ENCODE measurements at regions not wholly inside any gene's neighbourhood (a gene's known extent, or its start where the extent isn't known, plus 50 kb on each side); places are given as distances from the start of the nearest gene placed in this dataset.

DNA sequence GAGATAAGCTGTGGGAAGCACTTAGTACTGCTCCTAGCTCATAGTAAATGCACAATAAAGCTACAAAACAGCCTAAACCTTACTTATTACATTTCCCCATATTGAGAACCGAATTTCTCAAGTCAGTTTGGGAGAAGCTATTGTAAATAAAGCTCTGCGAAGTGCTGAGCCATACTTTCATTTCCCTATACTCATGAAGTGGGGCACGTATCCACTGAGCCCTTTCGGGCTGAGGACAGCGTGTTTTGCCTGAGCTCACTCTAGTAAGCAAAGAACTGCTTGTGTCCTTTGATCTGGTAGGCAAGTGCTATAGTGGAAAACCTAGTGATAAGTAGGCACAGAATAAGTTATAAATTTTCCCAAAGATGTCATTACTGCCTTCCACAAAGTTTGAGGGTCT lies 165.0 kb downstream of the RSL24D1 start:
- intact Hi-C loops (cut with micrococcal nuclease), result no loop called here

DNA sequence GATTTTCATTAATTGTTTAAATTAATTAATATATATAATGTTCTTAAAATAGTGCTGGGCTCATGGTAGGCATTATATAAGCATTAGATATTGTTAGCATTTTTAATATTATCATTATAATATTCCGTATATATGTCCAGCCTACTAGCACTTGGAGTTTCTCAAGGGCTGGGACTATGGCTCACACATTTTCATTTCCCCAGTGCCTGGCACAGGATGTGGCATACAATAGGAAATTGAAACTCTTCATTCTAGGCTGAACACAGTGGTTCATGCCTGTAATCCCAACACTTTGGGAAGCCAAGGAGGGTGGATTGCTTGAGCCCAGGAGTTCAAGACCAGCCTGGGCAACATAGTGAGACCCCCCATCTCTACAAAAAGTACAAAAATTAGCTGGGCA lies 170.4 kb downstream of the RSL24D1 start:
- intact Hi-C loops (cut with micrococcal nuclease), result no loop called here

DNA sequence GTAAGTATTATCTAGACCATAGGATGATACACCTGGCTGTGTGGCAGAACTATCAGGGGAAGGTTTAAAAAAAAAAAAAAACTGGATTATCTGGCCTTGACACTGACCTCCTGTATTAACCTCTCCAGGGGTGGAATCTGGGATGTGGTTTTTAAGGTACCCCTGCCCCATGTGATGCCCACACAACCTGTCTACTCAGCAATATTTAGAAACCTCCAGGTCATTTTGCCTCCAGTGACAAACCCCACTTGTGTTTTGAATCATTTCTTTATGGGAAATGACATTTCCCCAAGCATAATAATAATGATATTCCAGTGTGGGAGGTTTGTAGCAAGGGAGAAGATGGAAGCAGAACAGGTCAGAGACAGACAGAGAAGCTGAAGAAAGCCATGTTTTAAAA lies 179.1 kb downstream of the RSL24D1 start:
- intact Hi-C loops (cut with micrococcal nuclease), result no loop called here

DNA sequence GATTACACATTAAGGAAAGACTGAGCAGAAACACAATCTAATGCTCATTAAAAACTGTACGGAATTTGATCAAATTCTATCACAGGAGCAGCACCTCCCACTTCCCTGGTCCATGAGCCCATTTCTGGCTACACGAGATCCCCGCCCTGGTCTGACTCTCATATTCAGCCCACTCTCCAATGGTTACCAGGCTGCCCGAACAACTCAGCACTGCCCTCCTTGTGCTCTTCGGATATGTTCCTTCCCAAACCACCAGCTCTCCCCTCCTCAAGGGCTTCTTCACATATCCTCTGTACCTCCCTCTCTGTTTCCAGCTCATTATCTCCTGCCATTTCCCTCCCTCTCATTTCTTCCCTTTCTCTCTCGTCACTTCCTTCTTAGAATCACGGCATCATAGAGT lies 180.5 kb downstream of the RSL24D1 start:
- intact Hi-C loops (cut with micrococcal nuclease), result no loop called here

DNA sequence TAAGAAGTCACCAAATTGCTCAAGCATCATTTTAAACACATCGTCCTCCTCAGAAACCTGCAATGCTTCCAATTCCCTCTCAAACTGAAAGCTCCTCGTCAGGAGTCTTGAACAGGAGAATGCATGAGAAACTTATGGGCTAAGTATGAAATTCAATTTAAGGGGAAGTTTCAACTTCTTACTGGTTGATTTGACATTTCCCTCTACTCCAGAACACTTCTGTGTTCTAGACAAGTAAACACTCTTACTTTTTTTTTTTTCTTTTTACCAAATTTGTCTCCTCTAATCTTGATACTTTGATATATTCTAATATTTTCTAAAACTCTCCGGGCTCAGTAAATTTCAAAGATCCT lies 181.7 kb downstream of the RSL24D1 start:
- intact Hi-C loops (cut with micrococcal nuclease), result no loop called here

DNA sequence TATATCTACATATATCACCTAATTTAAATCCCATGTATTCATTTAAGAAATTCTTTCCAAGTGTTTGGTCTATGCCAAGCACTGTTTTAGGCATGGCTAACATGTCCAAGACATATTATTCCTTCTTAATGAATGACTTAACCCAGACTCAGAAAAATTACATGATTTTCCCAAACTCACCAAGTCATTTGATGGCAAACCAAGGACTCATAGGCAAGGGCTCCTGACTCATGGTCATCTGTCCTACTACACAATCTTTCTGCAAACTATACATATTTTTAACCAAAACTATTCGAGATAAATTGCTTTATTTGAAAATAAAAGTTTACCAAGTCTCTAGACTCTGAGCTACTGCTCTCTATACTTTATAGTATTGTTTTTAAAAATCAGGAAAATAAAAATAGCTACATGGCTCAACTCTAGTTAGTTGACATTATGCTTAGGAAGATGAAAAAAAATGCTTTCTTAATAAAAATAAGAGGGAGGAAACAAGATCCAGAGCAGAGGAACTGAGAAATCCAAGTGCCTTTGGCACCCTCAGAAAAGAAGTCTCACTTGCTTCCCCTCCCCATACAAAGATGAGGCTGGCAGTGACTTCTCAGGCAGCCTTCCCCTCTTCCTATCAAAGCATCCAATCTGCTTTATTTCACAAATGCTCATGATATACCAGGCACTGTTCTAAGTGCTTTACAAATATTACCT lies 182.2 kb downstream of the RSL24D1 start:
- intact Hi-C loops (cut with micrococcal nuclease), result no loop called here

DNA sequence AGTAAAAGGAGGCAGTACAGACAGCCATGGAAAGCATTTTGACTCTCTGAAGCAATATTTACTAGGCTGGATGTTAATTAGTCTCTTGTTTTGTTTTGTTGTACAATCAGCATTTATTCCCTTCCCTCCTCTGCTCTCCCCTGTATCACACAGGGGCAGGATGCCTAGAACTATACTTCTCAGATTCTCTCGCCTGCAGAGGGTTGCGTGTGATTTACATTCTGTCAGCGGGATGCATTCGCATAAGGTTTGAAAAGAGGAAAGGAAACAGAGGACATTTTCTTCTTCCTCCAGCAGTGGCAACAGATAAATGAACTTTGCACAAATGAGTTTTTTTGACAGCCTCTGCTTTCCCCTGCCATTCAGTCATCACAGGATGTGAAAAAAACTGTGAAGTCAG lies 188.3 kb downstream of the RSL24D1 start:
- intact Hi-C loops (cut with micrococcal nuclease), result no loop called here

DNA sequence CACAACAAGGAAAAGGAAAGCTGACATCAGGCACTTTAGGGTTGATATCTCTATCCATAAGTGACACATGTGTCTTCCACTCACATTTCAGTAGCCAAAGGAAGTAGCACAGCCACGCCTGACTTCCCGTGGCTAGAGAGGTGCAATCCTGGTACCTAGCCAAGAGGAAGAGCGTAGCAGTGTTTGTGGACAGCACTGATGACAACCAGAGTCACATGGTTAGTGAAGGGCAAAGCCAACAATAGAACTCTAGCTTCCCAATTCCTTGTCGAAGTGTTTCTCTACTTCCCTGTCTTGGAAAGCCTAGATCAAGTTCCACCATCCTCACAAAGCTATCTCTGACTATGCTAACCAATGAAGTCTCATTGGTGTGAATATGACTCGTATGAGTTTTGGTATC lies 189.2 kb downstream of the RSL24D1 start:
- intact Hi-C loops (cut with micrococcal nuclease), result no loop called here

DNA sequence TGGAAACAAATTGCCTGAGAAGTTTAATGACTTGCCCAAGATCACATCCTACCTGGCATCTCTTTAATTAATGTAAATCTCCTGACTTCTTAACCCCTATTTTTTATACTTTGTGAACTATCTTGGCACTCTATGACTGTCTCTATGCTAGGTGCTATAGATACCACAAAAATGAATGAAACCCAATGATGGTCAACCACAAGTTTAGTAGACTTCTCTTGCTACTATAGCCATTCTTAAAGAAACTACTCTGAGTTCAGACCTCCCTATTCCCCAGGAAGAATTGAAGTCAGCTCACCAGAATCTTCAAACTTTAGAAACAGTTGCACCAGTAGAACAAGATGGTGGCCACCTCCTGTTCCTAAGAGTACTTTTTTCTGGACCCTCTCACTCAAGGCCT lies 191.1 kb downstream of the RSL24D1 start:
- intact Hi-C loops (cut with micrococcal nuclease), result no loop called here

DNA sequence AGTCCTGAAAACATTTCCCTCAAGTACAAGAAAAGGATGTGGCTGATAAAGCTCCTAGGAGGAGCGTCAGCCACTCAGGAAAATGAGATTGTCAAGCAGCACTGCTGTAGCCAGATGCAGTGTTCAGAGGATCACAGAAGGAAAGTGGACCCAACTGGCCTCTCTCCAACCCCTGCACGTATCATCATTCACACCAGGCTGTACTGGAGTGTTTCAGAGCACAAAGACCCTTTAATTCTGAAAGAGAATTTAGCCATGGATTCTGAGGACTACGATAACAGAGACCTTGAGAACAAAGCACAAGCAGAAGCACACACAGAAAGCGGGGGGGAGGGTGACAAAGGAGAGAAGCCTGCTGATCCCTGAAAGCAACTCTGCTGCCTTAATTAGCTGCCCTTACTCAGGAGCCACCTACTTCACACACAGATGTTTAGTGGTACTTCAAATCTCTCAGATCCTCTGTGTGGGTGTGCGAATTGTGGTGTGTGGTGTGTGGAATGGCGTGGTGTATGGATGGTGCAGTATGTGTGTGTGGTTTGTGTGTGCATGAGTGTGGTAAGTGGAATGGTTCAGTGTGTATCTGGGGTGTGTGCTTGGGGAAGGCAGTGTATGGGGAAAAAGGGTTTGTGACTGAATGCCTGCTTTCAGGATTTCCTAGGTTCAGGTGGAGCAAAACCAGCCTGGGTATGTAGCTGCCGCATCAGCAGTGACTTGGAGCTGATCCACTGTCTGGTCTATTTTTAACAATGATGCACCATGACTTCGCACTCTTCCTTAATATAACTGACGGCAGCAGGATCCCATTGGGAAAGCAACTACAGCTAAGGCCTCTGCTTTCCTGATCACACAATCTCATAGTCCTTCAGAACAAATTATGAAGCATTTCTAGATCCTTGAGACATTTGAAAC lies 192.5 kb downstream of the RSL24D1 start:
- intact Hi-C loops (cut with micrococcal nuclease), result no loop called here

DNA sequence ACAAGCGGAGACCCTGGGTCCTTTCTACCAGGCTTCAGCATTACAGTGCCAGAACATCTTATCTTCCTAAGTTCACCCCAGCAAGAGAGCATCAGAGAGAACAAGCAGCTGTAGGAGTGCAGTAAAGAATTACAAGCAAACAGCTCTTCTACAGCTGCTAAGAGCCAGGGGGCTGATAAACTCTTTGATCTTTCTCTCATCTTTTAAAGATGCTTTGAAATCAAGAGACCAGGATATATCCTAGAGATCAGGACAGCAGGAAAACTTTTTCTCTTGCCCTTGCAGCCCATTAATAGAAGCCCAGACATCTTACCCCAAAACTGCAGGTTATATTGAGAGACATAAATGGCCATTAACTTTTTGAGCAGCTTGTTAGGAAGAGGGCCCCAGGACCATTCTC lies 198.1 kb downstream of the RSL24D1 start:
- intact Hi-C loops (cut with micrococcal nuclease), result no loop called here

DNA sequence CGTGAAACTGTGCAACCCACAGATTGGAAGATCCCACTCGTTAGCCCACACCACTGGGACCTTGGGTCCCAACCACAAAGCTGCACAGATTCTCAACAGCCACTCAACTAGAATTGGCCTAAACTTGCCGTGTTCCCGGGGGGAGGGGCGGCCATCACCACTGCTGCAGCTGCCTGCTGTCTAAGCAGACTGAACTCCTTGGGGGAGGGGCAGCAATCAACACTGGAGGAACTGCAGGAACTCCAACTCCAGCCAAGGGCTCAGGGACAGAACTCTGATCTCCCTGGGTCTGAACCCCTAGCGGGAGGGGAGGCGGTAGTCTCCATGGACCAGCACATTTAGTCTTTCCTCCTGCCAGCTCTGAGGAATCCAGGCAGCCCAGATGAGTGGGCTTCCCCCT lies 205.9 kb downstream of the RSL24D1 start:
- intact Hi-C loops (cut with micrococcal nuclease), result no loop called here

DNA sequence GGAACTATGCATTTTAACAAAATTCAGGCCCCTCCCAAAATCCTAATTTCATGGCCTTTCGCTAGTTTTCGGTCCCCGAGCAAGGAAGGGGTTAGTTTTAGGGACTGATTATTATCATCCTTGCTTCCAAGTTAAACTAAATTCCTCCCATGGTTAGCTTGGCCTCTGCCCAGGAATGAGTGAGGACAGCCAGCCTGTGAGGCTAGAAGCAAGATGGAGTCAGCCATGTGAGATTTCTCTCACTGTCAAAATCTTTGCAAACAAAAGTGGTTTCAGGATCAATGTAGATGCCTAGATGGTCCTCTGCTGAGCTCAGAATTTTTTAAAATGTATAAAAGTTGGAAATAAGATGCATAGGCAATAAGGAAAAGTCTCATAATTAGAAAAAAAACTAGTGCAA lies 208.9 kb downstream of the RSL24D1 start:
- intact Hi-C loops (cut with micrococcal nuclease), result no loop called here

DNA sequence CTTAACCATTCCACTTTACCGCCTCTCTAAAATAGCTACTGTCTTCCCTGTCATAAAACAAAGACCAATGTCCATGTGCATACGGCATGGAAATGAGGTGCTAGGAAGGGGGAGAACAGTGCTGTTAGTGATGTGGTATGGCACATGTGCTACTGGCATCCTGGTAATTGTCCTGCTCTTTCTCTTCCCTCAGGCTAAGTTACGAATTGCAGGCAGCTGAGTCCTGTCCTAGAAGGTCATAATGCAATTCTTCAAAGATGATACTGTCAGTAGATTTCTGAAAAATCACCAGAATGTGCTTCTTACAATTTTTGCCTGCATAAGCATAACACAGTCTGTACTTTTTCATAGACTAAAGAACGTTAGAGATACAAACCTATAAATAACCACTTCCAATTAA lies 216.8 kb downstream of the RSL24D1 start:
- intact Hi-C loops (cut with micrococcal nuclease), result no loop called here

DNA sequence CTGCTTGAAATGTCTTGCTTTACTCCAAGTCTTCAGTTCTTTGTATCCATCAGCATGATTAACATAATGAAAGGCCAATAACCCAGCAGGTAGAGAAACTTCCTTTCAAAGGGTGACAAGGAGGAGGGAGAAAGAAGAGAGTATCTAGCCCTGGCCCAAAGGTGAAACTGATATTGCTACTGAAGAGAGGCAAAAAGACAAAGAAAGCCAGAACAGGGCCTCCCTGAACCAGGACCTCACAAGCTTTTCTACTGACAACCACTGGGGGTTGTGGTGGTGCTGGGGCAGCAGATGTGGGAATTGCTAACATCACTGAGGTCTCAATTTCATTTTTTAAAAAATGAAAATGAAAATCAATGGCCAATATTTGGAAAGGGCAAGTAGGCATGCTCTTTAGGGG lies 234.1 kb downstream of the RSL24D1 start:
- intact Hi-C loops (cut with micrococcal nuclease), result no loop called here

DNA sequence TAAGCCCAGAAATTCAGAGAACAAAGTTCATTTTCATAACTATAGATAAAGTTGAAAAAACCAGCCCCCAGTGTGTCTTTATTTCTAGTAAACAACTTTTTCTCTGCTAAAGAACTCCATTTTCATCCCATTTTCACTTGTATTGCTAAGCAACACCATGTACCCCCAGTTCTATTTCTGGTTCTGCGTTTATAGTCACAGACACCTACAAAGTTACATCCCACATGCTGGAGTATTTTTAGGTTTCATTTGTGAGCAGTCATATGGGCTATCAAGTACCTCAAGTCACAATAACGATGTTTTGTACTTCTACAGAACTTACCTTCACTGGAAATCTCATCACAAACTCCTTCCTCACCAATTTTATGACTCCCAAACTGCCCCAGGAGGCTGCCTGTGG lies 236.5 kb downstream of the RSL24D1 start:
- intact Hi-C loops (cut with micrococcal nuclease), result no loop called here

DNA sequence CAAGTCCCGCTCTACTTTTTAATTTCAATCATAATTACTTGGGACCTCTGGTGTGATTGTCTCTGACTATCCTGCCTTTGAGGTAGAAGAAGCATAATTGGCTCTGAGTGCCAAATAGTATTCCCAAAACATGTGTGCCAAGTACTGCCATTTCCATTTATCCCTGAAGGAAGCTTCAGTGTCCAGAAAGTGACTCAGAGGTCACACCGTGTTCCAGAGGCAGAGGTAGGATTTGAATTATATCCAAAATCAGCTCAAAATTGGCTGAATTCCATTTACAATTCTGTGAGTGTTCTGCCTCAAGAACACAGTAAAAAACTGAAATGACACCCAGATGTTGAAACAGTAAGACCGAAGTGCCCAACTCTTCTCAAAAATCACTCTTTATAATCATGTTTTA lies 255.3 kb downstream of the RSL24D1 start:
- intact Hi-C loops (cut with micrococcal nuclease), result no loop called here

DNA sequence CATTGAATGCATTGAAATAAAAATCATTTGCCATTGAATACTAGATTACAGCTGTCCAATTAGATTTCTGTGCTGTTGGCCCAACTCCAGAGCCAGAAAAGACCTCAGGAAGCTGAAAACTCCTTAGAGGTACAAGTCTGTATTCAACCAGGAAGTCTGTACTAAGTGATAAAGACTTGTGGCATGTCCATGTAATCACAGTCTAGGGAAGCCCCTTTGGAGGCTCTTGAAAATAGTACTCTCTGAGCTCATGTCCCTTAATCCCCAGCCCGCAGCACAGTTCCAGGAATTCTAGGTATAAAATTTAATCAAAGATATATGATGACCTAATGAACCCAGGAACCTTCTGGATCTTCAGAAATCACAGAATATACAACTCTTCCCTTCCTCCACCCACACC lies 279.4 kb downstream of the RSL24D1 start:
- intact Hi-C loops (cut with micrococcal nuclease), result no loop called here

DNA sequence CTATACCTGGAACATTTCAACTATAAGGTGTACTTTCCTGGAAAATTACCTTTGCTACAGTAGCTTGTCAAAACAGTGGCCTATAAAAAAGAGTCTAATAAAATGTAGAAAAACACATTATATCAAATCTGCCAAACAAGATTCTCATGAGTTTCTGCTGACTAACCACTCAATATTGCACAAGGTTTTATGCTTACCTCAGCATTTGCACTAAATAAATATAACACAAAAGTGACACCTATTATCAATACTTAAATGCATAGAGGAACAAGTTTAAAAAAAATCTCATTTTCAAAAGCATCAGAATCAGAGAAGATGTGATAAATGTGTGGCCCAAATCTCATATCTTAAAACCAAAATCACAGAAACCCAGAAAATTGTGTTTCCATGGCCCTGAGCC lies 281.4 kb downstream of the RSL24D1 start:
- intact Hi-C loops (cut with micrococcal nuclease), result no loop called here

DNA sequence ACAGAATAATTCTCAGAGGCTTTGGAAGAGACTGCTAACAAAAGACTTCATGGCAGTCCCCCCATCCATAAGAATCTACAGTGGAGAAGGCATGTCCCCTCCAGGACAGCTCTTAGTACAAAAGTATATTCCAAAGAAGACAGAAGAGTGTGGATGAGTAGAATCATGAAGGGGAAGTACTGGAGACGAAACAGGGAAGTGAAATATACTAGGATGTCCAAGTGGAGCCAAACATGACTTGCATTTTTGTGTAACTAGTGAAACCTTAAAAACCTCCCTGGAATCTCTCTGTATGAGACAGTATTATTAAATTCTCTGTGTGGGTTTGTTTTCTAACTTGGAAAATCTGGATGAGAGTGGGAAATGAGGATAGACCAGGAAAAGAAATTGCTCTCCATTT lies 312.4 kb downstream of the RSL24D1 start:
- intact Hi-C loops (cut with micrococcal nuclease), result no loop called here

DNA sequence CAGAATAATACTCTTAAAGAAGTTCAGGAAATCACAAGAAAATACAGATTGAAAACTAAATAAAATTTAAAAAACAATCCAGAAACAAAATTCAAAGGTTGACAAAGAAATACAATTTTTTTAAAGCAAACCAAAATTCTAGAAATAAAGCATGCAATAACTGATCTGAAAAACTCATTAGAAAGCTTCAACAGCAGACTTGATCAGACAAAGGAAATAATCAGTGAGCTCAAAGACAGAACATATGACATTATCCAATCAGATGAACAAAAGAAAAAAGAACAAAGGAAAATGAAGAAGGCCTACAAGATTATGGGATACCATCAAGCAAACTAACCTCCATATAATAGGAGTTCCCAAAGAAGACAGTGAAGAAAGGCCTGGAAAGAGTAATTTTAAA lies 336.8 kb downstream of the RSL24D1 start:
- intact Hi-C loops (cut with micrococcal nuclease), result no loop called here

DNA sequence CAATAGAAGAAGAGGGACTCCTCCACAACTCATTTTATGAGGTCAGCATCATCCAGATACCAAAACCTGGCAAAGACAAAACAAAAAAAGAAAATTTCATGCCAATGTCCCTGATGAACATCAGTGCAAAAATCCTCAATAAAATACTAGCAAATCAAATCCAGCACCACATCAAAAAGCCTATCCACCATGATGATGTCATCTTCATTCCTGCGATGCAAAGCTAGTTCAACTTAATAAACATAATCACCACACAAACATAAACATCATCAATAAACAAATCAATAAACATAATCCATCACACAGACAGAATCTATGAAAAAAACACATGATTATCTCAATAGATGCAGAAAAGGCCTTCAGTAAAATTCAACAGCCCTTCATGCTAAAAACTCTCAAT lies 342.1 kb downstream of the RSL24D1 start:
- intact Hi-C loops (cut with micrococcal nuclease), result no loop called here

DNA sequence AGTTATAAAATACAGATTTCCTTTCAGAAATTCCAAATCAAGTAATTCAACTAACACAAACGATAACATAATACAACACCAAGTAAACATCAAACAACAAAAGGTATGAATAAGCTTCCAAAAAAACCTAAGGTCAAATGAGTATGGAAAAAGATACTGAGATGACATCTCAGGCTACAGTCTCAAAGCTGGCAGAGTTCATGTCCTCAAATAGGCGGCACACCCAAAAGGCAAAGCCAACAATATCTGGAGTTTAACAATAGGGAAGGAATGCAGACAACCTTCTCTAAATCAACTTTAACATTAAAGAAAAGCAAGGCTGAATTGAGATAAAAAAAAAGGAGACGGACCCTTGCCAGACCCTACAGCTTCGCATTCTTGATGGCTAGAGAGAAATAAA lies 346.6 kb downstream of the RSL24D1 start:
- intact Hi-C loops (cut with micrococcal nuclease), result no loop called here
